RCC 7860 (cell line): ENCODE measurements at regions not wholly inside any gene's neighbourhood (a gene's known extent, or its start where the extent isn't known, plus 50 kb on each side); places are given as distances from the start of the nearest gene placed in this dataset.

Experiments used
- DNase-seq: peaks from one replicate; pipeline ENCODE4 v3.0.0-alpha.2; 2015; ENCODE audit warnings: low spot score
- FAIRE-seq: peaks from 2 replicates; lab custom pipeline; 2012; peaks lifted over from hg19 to GRCh38; lab: Jason Lieb, UNC

- FAIRE-seq: no peak
- no peak for DNase-seq
Observed at GRCh38 chr10:128929131-128929530, 537.9 kb upstream of the MGMT start.

DNA sequence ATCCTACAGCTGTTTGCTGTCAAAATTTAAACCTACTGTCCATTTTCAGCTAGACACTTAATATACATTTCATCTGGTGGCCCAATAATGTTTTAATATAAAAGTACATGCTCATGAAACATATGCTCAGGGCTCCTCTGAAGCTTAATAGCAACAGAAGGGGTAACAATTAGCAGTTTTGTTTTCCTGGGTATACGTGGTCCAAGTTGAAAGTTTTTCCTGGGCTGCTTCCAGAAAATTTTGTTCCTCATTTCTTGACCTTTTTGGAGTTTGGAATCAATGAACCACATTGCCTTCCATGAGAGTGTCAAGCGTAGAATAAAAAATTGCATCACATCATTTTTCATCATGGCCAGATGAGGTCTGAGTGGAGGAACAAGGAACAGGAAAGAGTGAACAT, 537.3 kb upstream of the MGMT start:
- FAIRE-seq: no peak

DNA sequence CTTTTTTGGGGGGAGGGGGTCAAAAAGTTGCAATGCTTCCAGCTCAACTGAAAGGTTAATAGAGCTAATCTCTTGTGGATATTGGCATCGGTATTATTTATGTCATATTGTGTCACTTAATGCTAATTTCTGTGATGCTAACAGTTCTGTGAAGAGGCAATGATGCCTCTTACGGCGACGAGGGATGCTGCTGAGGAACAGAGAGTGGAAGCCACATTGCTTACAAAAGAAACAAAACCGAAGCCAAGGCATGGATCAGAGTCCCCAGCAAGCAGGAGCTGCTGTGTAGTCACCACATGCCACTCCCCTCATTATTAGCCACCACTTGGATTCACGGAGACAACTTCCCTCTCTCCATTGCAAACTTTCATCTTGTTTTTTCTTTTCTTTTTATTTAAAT, 536.5 kb upstream of the MGMT start:
- no peak for FAIRE-seq

More for the DNA sequence above, 537.3 kb upstream of the MGMT start:
- no peak for DNase-seq

DNA sequence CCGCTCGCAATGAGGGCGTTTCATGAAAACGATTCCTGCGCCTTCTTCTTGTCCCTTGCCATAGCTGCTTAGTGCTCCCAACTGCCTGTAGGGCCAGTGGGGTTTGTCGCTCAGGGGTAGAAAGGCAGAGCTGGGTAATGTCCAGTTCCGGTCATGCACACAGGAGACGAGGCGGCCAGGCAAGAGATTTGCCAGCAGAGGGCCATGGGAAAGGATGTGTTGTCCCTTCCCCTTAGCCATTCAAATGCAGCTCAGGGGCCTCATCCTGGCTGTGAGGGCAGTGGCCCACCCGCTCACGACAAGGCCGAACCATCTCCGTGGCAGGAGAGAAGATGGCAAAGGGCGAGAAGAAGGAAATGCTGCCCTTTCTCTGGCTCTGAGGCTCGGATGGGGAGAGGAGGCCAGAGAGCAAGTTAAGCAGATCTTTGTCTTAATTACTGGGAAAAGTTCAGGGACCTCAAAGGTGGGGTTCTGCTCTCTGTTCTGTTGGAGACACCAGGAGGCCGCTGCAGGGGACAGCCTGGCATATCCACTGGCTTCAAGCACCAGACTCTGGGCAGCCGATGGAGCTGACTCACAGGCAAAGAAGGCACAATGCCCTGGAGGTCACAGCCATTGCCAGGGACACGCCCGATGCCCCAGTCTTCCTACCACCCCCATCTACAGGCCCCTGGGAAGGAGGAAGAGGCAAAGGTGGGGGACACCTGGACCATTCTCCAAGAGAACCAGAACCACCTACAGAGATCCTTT, 534.8 kb upstream of the MGMT start:
- DNase-seq (no peak), FAIRE-seq (no peak)

More for the DNA sequence above, 536.5 kb upstream of the MGMT start:
- DNase-seq: no peak

GRCh38 chr10:128934492-128934891, 532.5 kb upstream of the MGMT start:
- FAIRE-seq (no peak), DNase-seq (no peak)

DNA sequence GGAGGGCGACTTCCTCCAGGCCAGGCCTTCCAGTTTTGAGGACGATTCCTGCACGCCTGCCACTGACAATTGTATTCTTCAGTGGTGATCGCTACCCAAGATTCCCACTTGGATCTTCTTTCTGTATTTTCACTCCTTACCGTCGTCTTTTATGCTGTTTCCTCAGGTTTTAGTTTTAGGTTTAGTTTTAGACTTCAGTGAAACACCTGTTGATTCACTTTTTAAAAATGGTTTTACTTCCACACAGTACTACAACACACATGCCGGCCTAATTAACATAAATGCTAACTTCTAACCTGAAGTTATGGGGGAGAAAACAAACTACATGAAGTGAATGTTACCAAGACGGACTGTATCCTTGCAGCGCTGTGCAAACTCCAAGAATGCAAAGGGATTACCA, 530.6 kb upstream of the MGMT start:
- no peak for FAIRE-seq
- no peak for DNase-seq

DNA sequence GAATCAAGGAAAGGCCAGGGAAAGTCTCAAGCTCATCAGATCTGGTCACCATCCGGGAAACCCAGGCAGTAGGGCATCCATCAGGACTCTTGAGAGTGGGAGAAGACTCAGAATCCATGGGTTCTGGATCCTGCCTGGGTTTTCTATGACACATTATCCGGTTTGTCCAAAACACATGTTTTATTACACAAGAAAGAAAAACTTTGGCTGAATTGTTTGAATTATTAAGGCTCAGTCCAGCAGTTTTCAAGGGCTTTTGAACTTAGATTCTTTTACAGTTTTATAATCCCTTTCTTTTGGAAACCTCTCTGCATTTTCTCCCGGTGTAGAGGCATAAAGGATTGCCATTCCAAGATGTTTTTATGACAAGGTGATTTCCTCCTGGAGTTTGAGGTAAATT, 528.5 kb upstream of the MGMT start:
- no peak for FAIRE-seq

DNA sequence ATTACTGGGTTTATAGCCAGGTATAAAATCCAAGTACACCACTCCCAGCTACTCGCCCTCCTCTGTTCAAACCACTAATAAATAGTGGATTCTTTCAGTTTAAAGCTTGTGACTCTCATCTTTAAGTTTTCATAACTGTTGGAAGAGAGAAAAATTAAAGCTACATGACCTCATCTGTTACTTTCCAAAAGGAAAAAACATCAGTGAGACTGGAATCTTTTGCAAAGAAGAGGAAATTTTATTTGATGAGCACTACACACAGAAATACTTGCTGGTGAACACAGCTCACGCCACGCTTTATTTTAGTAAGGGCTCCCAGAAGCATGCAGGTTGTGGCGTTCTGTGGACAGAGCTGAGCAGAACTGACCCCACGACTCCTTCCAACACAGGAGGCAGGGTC, 527.0 kb upstream of the MGMT start:
- no peak for DNase-seq

More for the DNA sequence above, 528.5 kb upstream of the MGMT start:
- no peak for DNase-seq

GRCh38 chr10:128943111-128943510, 523.9 kb upstream of the MGMT start:
- DNase-seq (no peak), FAIRE-seq (no peak)

More for the DNA sequence above, 527.0 kb upstream of the MGMT start:
- FAIRE-seq: no peak

DNA sequence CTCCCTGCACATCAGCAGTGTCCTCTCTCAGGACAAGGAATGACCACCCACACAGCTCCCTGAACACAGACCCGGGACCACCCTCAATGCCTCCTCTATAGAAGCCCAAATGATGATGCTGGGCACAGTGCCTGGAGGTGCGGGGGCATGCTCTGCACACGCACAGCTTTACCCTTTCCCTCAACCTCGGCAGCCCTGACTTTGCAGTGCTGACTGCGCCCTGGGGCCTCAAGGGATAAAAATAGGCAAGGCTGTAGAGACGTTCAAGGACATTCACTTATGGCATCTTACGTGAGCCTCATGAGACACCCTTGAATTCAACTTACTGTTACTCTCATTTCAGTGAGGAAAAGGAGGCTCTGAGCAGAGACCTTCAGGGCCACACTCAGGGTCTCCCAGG, 521.6 kb upstream of the MGMT start:
- DNase-seq: no peak
- no peak for FAIRE-seq

DNA sequence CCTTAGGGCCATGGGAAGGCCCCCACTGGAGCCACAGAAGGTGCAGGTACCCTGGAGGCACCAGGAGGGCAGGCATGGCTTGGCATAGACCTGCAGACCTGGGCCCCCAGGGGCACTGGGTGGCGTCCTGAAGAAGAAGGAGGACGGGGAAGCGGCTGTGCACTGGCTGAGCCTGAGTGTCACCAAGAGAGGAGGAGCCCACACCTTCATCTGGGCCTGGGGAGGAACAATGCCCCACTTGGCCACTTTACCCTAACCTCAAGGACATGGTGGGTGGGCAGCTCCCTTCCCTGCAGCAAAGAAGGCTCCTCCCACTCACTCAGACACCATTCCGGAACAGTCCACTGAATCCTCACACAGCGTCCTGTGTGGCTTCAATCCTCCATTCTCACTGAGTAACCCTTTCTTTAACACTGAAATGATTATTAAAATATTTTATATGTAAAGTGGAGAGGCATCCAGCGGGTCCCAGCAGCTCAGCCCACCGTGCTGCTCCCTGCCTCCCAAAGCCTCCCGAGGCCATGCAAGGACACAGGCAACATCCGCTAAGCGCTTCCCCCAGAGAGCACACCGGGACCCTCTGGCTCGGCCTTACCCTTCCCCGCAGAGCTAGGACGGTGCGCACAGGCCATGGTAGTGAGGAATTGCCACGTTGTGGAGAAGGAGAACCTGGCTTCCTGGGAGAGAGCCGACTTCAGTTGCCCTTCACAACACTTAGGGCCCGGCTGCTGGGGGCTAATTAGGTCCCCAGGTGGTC, 516.7 kb upstream of the MGMT start:
- FAIRE-seq: no peak
- DNase-seq: no peak

GRCh38 chr10:128950916-128951275, 516.1 kb upstream of the MGMT start:
- no peak for FAIRE-seq
- DNase-seq: no peak

DNA sequence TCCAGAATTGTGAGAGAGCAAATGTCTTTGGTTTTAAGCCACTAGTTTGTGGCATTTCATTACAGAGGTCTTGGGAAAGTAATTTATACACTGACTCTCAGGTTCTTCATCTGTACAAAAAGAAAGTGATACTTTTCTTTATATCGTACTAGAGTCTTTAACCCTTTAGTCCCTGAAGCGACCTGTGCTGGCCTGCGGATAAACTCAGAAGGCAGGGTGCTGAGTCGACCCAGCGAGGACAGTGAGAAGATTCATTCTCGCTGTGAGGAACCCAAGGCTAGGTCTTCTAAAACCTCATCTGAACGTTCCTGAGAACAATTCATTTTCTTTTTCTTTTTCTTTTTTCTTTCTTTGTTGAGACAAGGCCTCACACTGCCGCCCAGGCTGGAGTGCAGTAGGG, 514.2 kb upstream of the MGMT start:
- FAIRE-seq (no peak), DNase-seq (no peak)

GRCh38 chr10:128956149-128956548, 510.9 kb upstream of the MGMT start:
- no peak for FAIRE-seq
- no peak for DNase-seq

GRCh38 chr10:128957221-128957620, 509.8 kb upstream of the MGMT start:
- FAIRE-seq (no peak), DNase-seq (no peak)

GRCh38 chr10:128958834-128959690, 508.0 kb upstream of the MGMT start:
- DNase-seq (no peak), FAIRE-seq (no peak)

DNA sequence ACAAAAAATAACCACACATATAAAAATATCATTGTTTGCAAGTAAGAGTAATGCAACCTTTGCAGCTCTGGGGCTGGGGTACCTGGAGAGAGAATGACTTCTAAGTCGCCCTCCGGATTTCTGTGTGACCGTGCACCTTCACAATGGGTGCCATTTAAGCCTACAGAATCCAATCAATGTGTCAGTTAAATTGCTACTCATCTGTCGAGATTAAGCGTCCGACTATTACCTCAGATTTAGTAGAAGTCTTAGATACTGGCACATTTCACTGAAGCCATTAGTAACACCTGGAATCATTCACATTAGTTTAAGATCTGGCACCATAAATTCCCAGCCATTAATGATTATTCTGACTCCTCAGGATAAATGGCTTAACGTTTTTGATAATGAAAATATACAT, 507.3 kb upstream of the MGMT start:
- no peak for FAIRE-seq

GRCh38 chr10:128960517-128960916, 506.5 kb upstream of the MGMT start:
- no peak for DNase-seq
- FAIRE-seq: no peak

More for the DNA sequence above, 507.3 kb upstream of the MGMT start:
- no peak for DNase-seq

DNA sequence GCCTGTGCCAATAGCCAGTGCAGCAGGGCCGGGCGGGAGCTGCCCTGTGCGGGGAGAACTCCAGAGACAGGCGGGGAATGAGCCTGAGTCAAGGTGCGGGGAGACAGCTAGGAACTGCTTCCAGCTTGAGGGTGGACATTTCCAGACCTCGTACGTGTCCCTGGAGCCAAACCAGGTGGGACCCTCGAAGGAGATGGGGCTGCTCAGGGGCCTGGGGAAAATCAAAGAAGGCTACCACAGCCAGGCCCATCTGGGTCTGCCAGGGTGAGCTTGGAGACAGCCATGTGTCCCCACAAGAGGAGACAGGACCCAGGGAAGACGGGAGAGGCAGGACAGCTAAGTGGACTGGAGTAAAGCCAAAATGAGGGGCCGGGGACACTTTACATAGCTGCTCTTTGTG, 504.9 kb upstream of the MGMT start:
- FAIRE-seq (no peak), DNase-seq (no peak)

- FAIRE-seq: no peak
- DNase-seq: no peak
Observed at GRCh38 chr10:128963211-128964099, 503.6 kb upstream of the MGMT start.

- no peak for DNase-seq
- no peak for FAIRE-seq
Observed at GRCh38 chr10:128964100-128964403, 503.0 kb upstream of the MGMT start.
